H1 (cell line): ENCODE measurements at regions not wholly inside any gene's neighbourhood (a gene's known extent, or its start where the extent isn't known, plus 50 kb on each side); places are given as distances from the start of the nearest gene placed in this dataset.

ENCODE experiments used
- CHD7 ChIP-seq: fragments of 300-600 bp; sonication (generic); IDR thresholded peaks from 2 replicates; pipeline ENCODE4 v1.7.1; 2012; ENCODE audit warnings: low read length, moderate library complexity, mild to moderate bottlenecking, inconsistent platforms; ENCODE audit not compliant: insufficient replicate concordance
- EGR1 ChIP-seq: IDR thresholded peaks from 2 replicates; pipeline ENCODE4 v1.6.1; 2011; ENCODE audit warnings: low read depth, low read length, borderline replicate concordance
- HDAC6 ChIP-seq: IDR thresholded peaks from one replicate; pipeline ENCODE4 v1.7.1; 2012; ENCODE audit warnings: low read depth, mild to moderate bottlenecking, inconsistent platforms, low read length, moderate library complexity
- JUND ChIP-seq: IDR thresholded peaks from 2 replicates; pipeline ENCODE4 v1.6.1; 2011; ENCODE audit warnings: mild to moderate bottlenecking, improper control_type of control experiment, low read length
- RXRA ChIP-seq: IDR thresholded peaks from 2 replicates; pipeline ENCODE4 v1.6.1; 2011; ENCODE audit warnings: low read depth, mild to moderate bottlenecking, low read length, moderate library complexity; ENCODE audit not compliant: insufficient read depth
- TF ChIP-seq, protein P1 (sequence below): IDR thresholded peaks from 2 replicates; pipeline ENCODE4 v1.6.1; 2011; ENCODE audit warnings: low read depth, mild to moderate bottlenecking, low read length; ENCODE audit not compliant: insufficient read depth

- TF ChIP-seq CHD7: no peak
- TF ChIP-seq EGR1: no peak
- TF ChIP-seq RXRA: no peak
- no peak for TF ChIP-seq HDAC6
- TF ChIP-seq, protein P1, sequence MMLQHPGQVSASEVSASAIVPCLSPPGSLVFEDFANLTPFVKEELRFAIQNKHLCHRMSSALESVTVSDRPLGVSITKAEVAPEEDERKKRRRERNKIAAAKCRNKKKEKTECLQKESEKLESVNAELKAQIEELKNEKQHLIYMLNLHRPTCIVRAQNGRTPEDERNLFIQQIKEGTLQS: no peak
- TF ChIP-seq JUND: no peak
- TF ChIP-seq, all 59 proteins: peak for 0
These were observed 401.8 kb upstream of the RPS6KA3 start (continued) for GRCh38 chrX:20668550-20668949.
